ENCODE measurements at regions not wholly inside any gene's neighbourhood (a gene's known extent, or its start where the extent isn't known, plus 50 kb on each side); places are given as distances from the start of the nearest gene placed in this dataset.

GRCh38 chrX:143306991-143307937 is 210.0 kb downstream of the SPANXN3 start:
- TF ChIP-seq CTCF (IDR thresholded peaks at IDR 0.05; ENCODE audit: borderline replicate concordance): no peak
- DNase-seq: no peak
- intact Hi-C loops (cut with micrococcal nuclease): no loop called here
- no peaks in the 10 kb centered on the region for H3K27me3 ChIP-seq (ENCODE audit: low read depth)
- H3K9me3 ChIP-seq (replicated peaks): no peaks in the 10 kb centered on the region
- H3K4me3 ChIP-seq: no peak overlapping the region
- no peaks in the 10 kb centered on the region for H3K4me1 ChIP-seq
- no peaks in the 10 kb centered on the region for H3K36me3 ChIP-seq
- H3K27ac ChIP-seq (replicated peaks): no peak overlapping the region

DNA sequence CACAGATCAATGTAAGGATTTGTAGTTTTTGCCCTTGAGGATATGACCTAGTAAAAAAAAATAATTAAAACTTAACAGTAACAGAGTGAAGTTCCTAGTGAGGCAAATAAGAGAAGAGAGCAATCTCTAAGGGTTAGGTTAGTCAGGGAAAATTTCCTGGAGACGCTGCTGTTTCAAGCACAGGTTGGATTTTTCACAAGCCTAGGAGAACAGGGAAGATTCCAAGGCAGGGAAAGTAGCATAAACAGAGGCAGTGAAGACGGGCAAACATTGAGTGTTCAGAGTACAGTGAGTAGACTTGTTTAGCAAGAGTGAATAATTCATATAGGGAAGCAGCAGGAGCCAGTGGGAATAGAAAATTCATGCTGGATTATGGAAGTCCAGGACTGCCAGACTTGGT is 212.8 kb downstream of the SPANXN3 start:
- no peak for TF ChIP-seq CTCF (IDR thresholded peaks at IDR 0.05; ENCODE audit: borderline replicate concordance)
- no peak for DNase-seq
- Histone ChIP-seq H3K27me3 (ENCODE audit: low read depth) (no peaks in the 10 kb centered on the region), H3K9me3 (replicated peaks) (no peaks in the 10 kb centered on the region), H3K27ac (replicated peaks) (no peak overlapping the region), H3K4me3 (no peak overlapping the region), H3K4me1 (no peaks in the 10 kb centered on the region), H3K36me3 (no peaks in the 10 kb centered on the region)
- intact Hi-C loops (cut with micrococcal nuclease): no loop called here

DNA sequence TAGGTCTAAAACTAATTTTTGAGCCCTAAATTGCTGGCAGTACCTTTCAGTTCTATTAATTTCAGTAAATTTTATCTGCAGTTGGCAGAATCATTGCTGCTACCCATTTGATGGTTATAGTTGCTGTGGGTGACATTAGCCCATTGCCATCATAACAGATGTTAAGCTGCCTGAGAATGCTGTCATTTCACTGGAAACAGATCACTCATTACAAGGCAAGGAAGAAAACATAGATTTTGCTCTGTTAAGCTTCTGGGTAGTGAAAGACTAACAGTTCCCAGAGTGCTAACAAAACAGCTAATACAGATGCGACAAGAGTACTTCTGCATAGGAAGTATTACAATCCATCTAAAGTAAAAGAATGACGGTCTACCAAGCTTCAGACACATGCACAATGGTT is 213.2 kb downstream of the SPANXN3 start:
- Histone ChIP-seq H3K27ac (replicated peaks) (no peak overlapping the region), H3K4me3 (no peak overlapping the region), H3K36me3 (no peaks in the 10 kb centered on the region), H3K9me3 (replicated peaks) (no peaks in the 10 kb centered on the region), H3K27me3 (ENCODE audit: low read depth) (no peaks in the 10 kb centered on the region), H3K4me1 (no peaks in the 10 kb centered on the region)
- intact Hi-C loops (cut with micrococcal nuclease): no loop called here
- no peak for DNase-seq
- TF ChIP-seq CTCF (IDR thresholded peaks at IDR 0.05; ENCODE audit: borderline replicate concordance): no peak

- no peak overlapping the region for H3K27ac ChIP-seq (replicated peaks)
- H3K4me1 ChIP-seq: no peaks in the 10 kb centered on the region
- no peak for TF ChIP-seq CTCF (IDR thresholded peaks at IDR 0.05; ENCODE audit: borderline replicate concordance)
- H3K4me3 ChIP-seq: no peak overlapping the region
- H3K36me3 ChIP-seq: no peaks in the 10 kb centered on the region
- no peak for DNase-seq
- no peaks in the 10 kb centered on the region for H3K9me3 ChIP-seq (replicated peaks)
- no peaks in the 10 kb centered on the region for H3K27me3 ChIP-seq (ENCODE audit: low read depth)
- intact Hi-C loops (cut with micrococcal nuclease): no loop called here
Measured at GRCh38 chrX:143298663-143299241, 218.5 kb downstream of the SPANXN3 start.

GRCh38 chrX:143296521-143296920 is 220.8 kb downstream of the SPANXN3 start:
- no peaks in the 10 kb centered on the region for H3K4me1 ChIP-seq
- H3K9me3 ChIP-seq (replicated peaks): no peaks in the 10 kb centered on the region
- no peak for TF ChIP-seq CTCF (IDR thresholded peaks at IDR 0.05; ENCODE audit: borderline replicate concordance)
- intact Hi-C loops (cut with micrococcal nuclease): no loop called here
- H3K36me3 ChIP-seq: no peaks in the 10 kb centered on the region
- DNase-seq: no peak
- H3K27ac ChIP-seq (replicated peaks): no peak overlapping the region
- H3K27me3 ChIP-seq (ENCODE audit: low read depth): no peaks in the 10 kb centered on the region
- H3K4me3 ChIP-seq: no peak overlapping the region
